LNCaP clone FGC (cell line): ENCODE measurements at regions not wholly inside any gene's neighbourhood (a gene's known extent, or its start where the extent isn't known, plus 50 kb on each side); places are given as distances from the start of the nearest gene placed in this dataset.

ENCODE experiments used
- DNase-seq: peaks from one replicate; pipeline ENCODE4 v3.0.0-alpha.2; 2011; ENCODE audit warnings: low read depth
- H3K4me3 ChIP-seq: 2 replicates; pipeline ENCODE4 v1.5.1; 2011; ENCODE audit warnings: mild to moderate bottlenecking, low read depth, low read length, control low read depth
- TF ChIP-seq, protein P1 (sequence below): IDR thresholded peaks from 2 replicates; pipeline ENCODE4 v1.5.1; 2012; ENCODE audit warnings: mild to moderate bottlenecking; ENCODE audit not compliant: control insufficient read depth, insufficient read depth; ENCODE audit errors: extremely low read depth

DNA sequence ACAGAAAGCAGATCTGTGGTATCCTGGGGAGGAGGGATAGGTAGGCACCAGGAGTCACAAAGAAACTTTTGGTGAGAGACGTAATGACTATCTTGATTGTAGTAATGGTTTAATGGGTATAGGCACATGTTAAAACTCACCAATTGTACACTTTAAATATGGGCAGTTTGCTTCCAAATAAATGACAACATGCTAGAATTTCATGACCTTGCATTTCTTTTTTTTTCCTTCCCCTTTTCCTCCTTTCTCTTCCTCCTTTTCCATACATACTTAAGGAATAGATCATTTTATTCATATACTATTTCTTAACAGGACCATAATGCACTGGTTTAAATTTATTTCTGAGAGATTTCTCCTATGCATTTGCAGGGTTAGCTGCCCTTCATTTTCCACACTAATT, 341.8 kb downstream of the TMEM182 start:
- TF ChIP-seq, protein P1, sequence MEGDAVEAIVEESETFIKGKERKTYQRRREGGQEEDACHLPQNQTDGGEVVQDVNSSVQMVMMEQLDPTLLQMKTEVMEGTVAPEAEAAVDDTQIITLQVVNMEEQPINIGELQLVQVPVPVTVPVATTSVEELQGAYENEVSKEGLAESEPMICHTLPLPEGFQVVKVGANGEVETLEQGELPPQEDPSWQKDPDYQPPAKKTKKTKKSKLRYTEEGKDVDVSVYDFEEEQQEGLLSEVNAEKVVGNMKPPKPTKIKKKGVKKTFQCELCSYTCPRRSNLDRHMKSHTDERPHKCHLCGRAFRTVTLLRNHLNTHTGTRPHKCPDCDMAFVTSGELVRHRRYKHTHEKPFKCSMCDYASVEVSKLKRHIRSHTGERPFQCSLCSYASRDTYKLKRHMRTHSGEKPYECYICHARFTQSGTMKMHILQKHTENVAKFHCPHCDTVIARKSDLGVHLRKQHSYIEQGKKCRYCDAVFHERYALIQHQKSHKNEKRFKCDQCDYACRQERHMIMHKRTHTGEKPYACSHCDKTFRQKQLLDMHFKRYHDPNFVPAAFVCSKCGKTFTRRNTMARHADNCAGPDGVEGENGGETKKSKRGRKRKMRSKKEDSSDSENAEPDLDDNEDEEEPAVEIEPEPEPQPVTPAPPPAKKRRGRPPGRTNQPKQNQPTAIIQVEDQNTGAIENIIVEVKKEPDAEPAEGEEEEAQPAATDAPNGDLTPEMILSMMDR, result no peak
- no peak for DNase-seq
- H3K4me3 ChIP-seq, result no peak overlapping the region

DNA sequence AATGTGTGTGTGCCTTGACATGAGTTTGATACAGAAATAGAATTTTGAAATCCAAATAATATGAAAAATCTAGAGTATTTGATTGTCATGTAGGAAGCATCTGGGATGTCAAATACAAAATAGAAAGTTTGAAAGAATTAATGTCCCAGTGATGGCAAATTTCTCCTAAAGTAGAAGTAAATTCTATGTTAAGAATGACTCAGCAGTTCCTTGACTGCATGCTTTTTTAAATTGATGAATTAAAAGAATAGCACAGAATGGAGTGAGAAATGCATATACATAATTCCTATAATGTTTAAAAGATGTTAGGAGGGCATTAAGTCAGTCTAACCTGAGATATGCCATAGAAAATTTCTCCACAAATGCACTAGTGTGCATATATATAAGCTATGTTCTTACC, 357.5 kb downstream of the TMEM182 start:
- no peak for DNase-seq
- H3K4me3 ChIP-seq, result no peak overlapping the region
- TF ChIP-seq, protein P1, result no peak

GRCh38 chr2:103121106-103121505, 359.3 kb downstream of the TMEM182 start:
- no peak overlapping the region for H3K4me3 ChIP-seq
- no peak for DNase-seq
- TF ChIP-seq, protein P1, result no peak

GRCh38 chr2:103123516-103123915, 361.7 kb downstream of the TMEM182 start:
- TF ChIP-seq, protein P1, result no peak
- H3K4me3 ChIP-seq, result no peak overlapping the region
- no peak for DNase-seq

DNA sequence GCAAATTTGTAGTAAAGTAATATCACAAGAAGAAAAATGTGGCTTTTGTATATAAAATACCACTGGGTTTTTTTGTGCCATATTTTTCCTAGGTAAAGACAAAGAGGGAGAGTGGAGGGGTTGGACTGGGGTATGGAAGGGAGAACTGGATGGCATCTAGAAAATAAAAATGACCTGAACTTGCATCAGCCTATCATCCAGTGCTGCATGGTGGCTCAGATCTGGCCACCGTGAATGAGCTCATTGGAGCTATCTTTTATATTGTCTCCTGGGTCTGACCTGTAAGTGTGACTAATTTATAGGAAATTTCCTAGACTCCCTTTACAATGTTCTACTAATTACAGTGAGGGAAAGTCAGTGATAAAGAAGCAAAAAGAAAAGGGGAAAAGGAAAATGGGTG, 369.0 kb downstream of the TMEM182 start:
- TF ChIP-seq, protein P1, result no peak
- H3K4me3 ChIP-seq, result no peak overlapping the region
- DNase-seq, result no peak

DNA sequence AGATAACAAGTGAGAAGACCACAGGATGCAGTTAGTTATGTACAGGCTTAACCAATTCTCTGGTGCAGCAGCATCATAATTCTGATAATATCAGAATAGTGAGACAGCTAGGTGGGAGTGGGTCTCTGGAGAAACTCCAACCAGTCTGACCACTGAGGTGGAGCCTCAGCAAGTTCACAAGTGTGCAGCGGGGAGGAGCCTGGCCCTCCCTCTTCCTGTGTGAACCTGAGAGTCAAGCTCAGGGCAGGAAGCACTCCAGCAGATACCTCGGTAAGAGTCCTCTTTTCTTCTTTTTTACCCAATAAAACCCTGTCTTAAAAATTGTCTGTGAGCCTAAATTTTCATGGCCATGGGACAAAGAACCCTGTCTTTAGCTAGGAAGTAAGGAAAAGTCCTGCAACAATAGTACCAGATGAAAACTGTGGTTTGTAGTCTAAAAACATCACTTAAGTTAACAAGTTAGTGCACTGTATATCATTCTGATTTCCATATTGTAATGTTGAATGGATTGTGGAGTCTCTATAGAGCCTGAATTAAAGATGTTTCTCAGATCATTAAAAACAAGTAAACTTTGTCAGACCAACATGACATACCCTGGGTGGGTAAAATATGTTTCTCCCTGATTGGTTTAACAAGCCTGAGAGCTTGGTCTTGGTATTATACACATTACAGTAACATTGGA, 370.8 kb downstream of the TMEM182 start:
- H3K4me3 ChIP-seq, result no peak overlapping the region
- TF ChIP-seq, protein P1, result no peak
- DNase-seq, result no peak

- TF ChIP-seq, protein P1, result no peak
- no peak for DNase-seq
- no peak overlapping the region for H3K4me3 ChIP-seq
These were observed 373.8 kb downstream of the TMEM182 start for GRCh38 chr2:103135679-103136078.
